SK-N-SH (cell line): ENCODE measurements at regions not wholly inside any gene's neighbourhood (a gene's known extent, or its start where the extent isn't known, plus 50 kb on each side); places are given as distances from the start of the nearest gene placed in this dataset.

ENCODE experiments used
- CTCF ChIA-PET: fragments of 300-600, 350-600 bp; formaldehyde crosslinking; extraction: SDS; loops from one replicate; lab custom pipeline; 2021; lab: Yijun Ruan, JAX
- POLR2A ChIA-PET: fragments of 350-600 bp; sonication (Branson Sonifier 250); formaldehyde crosslinking; extraction: SDS; loops from one replicate; lab custom pipeline; 2020; ENCODE audit warnings: antibody characterized with exemption, inconsistent platforms; lab: Yijun Ruan, JAX
- DNase-seq: peaks from one replicate; pipeline ENCODE4 v3.0.0; 2012
- H2AFZ ChIP-seq: fragments of 200-600 bp; sonication (generic); 2 replicates; pipeline ENCODE4 v1.8.1; 2016; ENCODE audit warnings: antibody characterized with exemption, mild to moderate bottlenecking, low read depth
- H3F3A ChIP-seq: fragments of 200-600 bp; sonication (generic); replicated peaks from 2 replicates; pipeline ENCODE3; 2016; ENCODE audit warnings: antibody characterized with exemption, mild to moderate bottlenecking; ENCODE audit not compliant: insufficient read depth
- H3K27ac ChIP-seq, 2 experiments: fragments of 200-500 bp in 1 of 2; fragments of 200-600 bp in 1 of 2; sonication (Bioruptor generic) in 1 of 2; sonication (generic), shearing (Covaris generic) in 1 of 2; 2 replicates each; pipeline versions ENCODE4 v1.5.1 to v1.6.1; 2014 to 2016; ENCODE audit warnings: low read depth in 2 of 2, inconsistent platforms in 1 of 2, low read length in 1 of 2, mild to moderate bottlenecking in 1 of 2, mixed read lengths in 1 of 2
- H3K27me3 ChIP-seq: fragments of 200-600 bp; sonication (generic), shearing (Covaris generic); 2 replicates; pipeline ENCODE4 v1.6.1; 2016; ENCODE audit warnings: mixed run types; ENCODE audit not compliant: insufficient read depth
- H3K36me3 ChIP-seq, 2 experiments: fragments of 200-500 bp in 1 of 2; fragments of 200-600 bp in 1 of 2; sonication (Bioruptor generic) in 1 of 2; sonication (generic) in 1 of 2; replicated peaks in 1 of 2; 2 replicates each; pipeline versions ENCODE3 to v1.5.1; 2014 to 2016; ENCODE audit warnings: low read length in 1 of 2, mild to moderate bottlenecking in 1 of 2; ENCODE audit not compliant: insufficient read depth in 2 of 2, control insufficient read depth in 1 of 2
- H3K4me1 ChIP-seq, 2 experiments: fragments of 200-500 bp in 1 of 2; fragments of 200-600 bp in 1 of 2; sonication (Bioruptor generic) in 1 of 2; sonication (generic), shearing (Covaris generic) in 1 of 2; 2 replicates each; pipeline versions ENCODE4 v1.5.1 to v1.6.1; 2014 to 2016; ENCODE audit warnings: low read depth in 1 of 2, low read length in 1 of 2, mixed run types in 1 of 2; ENCODE audit not compliant: insufficient read depth in 2 of 2, control insufficient read depth in 1 of 2
- H3K4me2 ChIP-seq: fragments of 200-600 bp; sonication (generic), shearing (Covaris generic); 2 replicates; pipeline ENCODE4 v1.6.1; 2017; ENCODE audit warnings: mixed run types
- H3K4me3 ChIP-seq, 2 experiments: fragments of 200-500 bp in 1 of 2; fragments of 200-600 bp in 1 of 2; sonication (Bioruptor generic) in 1 of 2; sonication (generic), shearing (Covaris generic) in 1 of 2; 2 replicates each; pipeline versions ENCODE4 v1.5.1 to v1.8.1; 2014 to 2016; ENCODE audit warnings: low read depth in 2 of 2, inconsistent platforms in 1 of 2, low read length in 1 of 2, mild to moderate bottlenecking in 1 of 2, mixed read lengths in 1 of 2, moderate library complexity in 1 of 2
- H3K79me2 ChIP-seq: fragments of 200-600 bp; sonication (generic); 2 replicates; pipeline ENCODE4 v1.8.1; 2017; ENCODE audit warnings: mild to moderate bottlenecking; ENCODE audit not compliant: insufficient read depth
- H3K9ac ChIP-seq: fragments of 200-600 bp; sonication (generic); 2 replicates; pipeline ENCODE4 v1.6.1; 2017; ENCODE audit warnings: mixed run types
- H3K9me2 ChIP-seq: fragments of 200-600 bp; sonication (generic); 2 replicates; pipeline ENCODE4 v1.6.1; 2017; ENCODE audit warnings: mixed run types
- H3K9me3 ChIP-seq: fragments of 200-600 bp; sonication (generic); 2 replicates; pipeline ENCODE4 v1.6.1; 2017; ENCODE audit warnings: mixed run types, mild to moderate bottlenecking, moderate library complexity
- H4K20me1 ChIP-seq: fragments of 200-600 bp; sonication (generic); 2 replicates; pipeline ENCODE4 v1.6.1; 2017; ENCODE audit warnings: mild to moderate bottlenecking, mixed run types; ENCODE audit not compliant: insufficient read depth
- ELF1 ChIP-seq: IDR thresholded peaks from 2 replicates; pipeline ENCODE4 v1.4.0; 2012
- EZH2phosphoT487 ChIP-seq: fragments of 200-600 bp; sonication (generic); IDR thresholded peaks from 2 replicates; pipeline ENCODE4 v1.6.1; 2017; ENCODE audit warnings: low read depth, mixed run types, mild to moderate bottlenecking, antibody characterized with exemption, moderate library complexity, borderline replicate concordance
- GABPA ChIP-seq: IDR thresholded peaks from 2 replicates; pipeline ENCODE4 v1.4.0; 2012; ENCODE audit warnings: low read depth, mild to moderate bottlenecking
- GATA2 ChIP-seq: sonication (generic); formaldehyde crosslinking; IDR thresholded peaks from 2 replicates; pipeline ENCODE4 v1.5.0; 2020; ENCODE audit warnings: mild to moderate bottlenecking, missing genetic modification reagents
- JUND ChIP-seq: IDR thresholded peaks from 2 replicates; pipeline ENCODE4 v1.4.0; 2012
- MXI1 ChIP-seq: IDR thresholded peaks from 2 replicates; pipeline ENCODE4 v1.6.1; 2012; ENCODE audit warnings: mild to moderate bottlenecking, low read depth, low read length, improper control_type of control experiment
- RAD21 ChIP-seq: IDR thresholded peaks from 2 replicates; pipeline ENCODE4 v1.6.1; 2012; ENCODE audit warnings: mild to moderate bottlenecking, low read length
- RFX5 ChIP-seq: IDR thresholded peaks from 2 replicates; pipeline ENCODE4 v1.6.1; 2012; ENCODE audit warnings: mild to moderate bottlenecking, improper control_type of control experiment, low read length
- SIN3A ChIP-seq: IDR thresholded peaks from 2 replicates; pipeline ENCODE4 v1.6.1; 2012; ENCODE audit warnings: low read depth, mild to moderate bottlenecking, low read length, moderate library complexity, borderline replicate concordance
- SMC3 ChIP-seq: IDR thresholded peaks from 2 replicates; pipeline ENCODE4 v1.6.1; 2012; ENCODE audit warnings: low read depth, low read length, improper control_type of control experiment
- TAF1 ChIP-seq: IDR thresholded peaks from 2 replicates; pipeline ENCODE4 v1.6.1; 2012; ENCODE audit warnings: low read depth, mild to moderate bottlenecking, low read length, moderate library complexity, borderline replicate concordance
- TCF12 ChIP-seq: IDR thresholded peaks from 2 replicates; pipeline ENCODE4 v1.4.0; 2012
- TEAD4 ChIP-seq: IDR thresholded peaks from 2 replicates; pipeline ENCODE4 v1.4.0; 2012; ENCODE audit warnings: mild to moderate bottlenecking, borderline replicate concordance; ENCODE audit not compliant: insufficient read depth
- WGBS: methylation state at CpG from one replicate; pipeline ENCODE4 v1.1.6; 2017; ENCODE audit warnings: low lambda C conversion rate; 5-methylcytosine and 5-hydroxymethylcytosine counted together
- TF ChIP-seq, protein P1 (sequence below): fragments of 150-350 bp; IDR thresholded peaks from 2 replicates; pipeline ENCODE4 v1.6.1; 2017; ENCODE audit warnings: antibody characterized with exemption, low read length, low read depth, borderline replicate concordance
- TF ChIP-seq, protein P2 (sequence below): IDR thresholded peaks from 2 replicates; pipeline ENCODE4; 2012
- TF ChIP-seq, protein P3 (sequence below): IDR thresholded peaks from 2 replicates; pipeline ENCODE4 v1.4.0; 2012; ENCODE audit warnings: low read depth
- TF ChIP-seq, protein P4 (sequence below): IDR thresholded peaks from 2 replicates; pipeline ENCODE4 v1.4.0; 2012; ENCODE audit warnings: low read depth, borderline replicate concordance

DNA sequence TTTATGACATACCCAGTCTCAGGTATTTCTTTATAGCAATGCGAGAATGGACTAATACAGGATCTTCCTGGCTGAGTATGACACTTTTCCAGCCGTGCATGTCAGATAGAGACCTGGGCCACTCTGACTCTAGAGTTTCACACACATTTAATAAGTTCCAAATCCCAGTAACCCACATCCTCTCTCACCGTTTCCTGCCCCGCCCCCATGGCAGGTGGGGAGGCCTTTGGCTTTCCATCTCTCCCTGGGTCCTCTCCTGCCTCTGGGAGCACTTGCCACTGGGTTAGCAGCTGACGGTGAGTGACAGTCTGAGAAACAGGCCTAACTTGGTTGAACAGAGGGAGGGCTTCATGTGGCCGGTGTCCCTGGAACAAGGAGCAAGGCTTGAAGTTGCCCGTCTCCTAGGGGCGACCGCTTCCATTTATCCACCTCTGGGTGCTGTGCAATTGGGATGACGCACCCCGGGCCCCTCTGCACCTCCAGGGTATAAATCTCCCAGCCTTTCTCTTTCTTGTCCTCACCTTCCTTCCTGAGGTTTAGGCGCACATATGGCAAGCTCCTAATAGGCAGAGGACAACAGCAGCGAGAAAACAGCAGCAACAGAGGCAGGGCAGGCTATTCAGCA lies 152.7 kb upstream of the HDAC4 start (continued):
- TF ChIP-seq, protein P1, sequence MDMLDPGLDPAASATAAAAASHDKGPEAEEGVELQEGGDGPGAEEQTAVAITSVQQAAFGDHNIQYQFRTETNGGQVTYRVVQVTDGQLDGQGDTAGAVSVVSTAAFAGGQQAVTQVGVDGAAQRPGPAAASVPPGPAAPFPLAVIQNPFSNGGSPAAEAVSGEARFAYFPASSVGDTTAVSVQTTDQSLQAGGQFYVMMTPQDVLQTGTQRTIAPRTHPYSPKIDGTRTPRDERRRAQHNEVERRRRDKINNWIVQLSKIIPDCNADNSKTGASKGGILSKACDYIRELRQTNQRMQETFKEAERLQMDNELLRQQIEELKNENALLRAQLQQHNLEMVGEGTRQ = no peak
- TF ChIP-seq TEAD4 (no peak), TCF12 (no peak), RFX5 (no peak), SMC3 (no peak), MXI1 (no peak), TAF1 (no peak), SIN3A (no peak), GATA2 (CRISPR knock-in tag) (no peak), RAD21 (no peak)
- TF ChIP-seq, protein P2, sequence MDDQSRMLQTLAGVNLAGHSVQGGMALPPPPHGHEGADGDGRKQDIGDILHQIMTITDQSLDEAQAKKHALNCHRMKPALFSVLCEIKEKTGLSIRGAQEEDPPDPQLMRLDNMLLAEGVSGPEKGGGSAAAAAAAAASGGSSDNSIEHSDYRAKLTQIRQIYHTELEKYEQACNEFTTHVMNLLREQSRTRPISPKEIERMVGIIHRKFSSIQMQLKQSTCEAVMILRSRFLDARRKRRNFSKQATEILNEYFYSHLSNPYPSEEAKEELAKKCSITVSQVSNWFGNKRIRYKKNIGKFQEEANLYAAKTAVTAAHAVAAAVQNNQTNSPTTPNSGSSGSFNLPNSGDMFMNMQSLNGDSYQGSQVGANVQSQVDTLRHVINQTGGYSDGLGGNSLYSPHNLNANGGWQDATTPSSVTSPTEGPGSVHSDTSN = no peak
- TF ChIP-seq, protein P3, sequence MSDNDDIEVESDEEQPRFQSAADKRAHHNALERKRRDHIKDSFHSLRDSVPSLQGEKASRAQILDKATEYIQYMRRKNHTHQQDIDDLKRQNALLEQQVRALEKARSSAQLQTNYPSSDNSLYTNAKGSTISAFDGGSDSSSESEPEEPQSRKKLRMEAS = no peak

DNA sequence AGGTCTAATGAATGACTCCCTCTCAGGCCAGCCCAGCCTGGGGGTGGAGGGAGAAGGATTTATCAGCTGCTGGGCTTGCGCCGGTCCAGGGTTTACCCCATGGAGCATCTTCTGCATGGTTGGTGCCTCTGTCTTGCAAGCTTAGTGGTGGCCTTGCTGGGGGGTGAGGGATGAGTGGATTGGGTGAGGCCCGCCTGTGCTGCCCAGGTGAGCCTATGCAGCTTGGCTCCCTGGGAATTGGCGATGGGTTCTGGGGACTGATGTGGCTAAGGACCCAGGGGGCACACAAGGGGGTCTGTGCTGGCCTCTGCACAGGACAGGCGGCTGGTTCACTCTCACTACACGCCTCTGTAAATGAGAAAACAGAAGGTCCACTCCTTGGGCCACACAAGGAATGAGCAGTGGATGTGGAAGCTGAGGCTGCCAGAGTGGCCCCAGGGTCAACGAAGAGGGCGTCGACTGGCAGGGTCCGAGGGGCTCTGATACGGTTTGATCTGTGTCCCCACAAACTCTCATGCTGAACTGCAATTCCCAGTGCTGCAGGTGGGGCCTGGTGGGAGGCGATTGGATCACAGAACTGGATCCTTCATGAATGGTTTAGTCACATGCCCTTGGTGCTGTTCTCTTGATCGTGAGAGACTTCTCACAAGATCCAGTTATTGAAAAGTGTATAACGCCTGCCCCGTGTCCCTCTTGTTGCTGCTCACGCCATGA lies 151.6 kb upstream of the HDAC4 start:
- no peak for DNase-seq
- Histone ChIP-seq H3K4me1 (no peaks in the 10 kb centered on the region; a peak in 1 of 4 replicates), H2AFZ (no peak overlapping the region), H3K27me3 (no peaks in the 10 kb centered on the region), H3F3A (no peaks in the 10 kb centered on the region), H4K20me1 (no peaks in the 10 kb centered on the region), H3K36me3 (no peaks in the 10 kb centered on the region), H3K4me2 (no peak overlapping the region), H3K9me3 (no peaks in the 10 kb centered on the region), H3K4me3 (no peak overlapping the region), H3K27ac (no peak overlapping the region), H3K79me2 (no peaks in the 10 kb centered on the region), H3K9me2 (no peaks in the 10 kb centered on the region), H3K9ac (no peak overlapping the region)
- CTCF ChIA-PET = no interaction called here
- POLR2A ChIA-PET = interaction anchor here (0.8 kb wide), 1 partner anchor 9 kb away, joined by 3 read pairs; no protein-coding TSS in a partner anchor
- no peak for TF ChIP-seq RFX5
- 57% methylated on average over 14 of the region's 16 CpGs for WGBS

DNA sequence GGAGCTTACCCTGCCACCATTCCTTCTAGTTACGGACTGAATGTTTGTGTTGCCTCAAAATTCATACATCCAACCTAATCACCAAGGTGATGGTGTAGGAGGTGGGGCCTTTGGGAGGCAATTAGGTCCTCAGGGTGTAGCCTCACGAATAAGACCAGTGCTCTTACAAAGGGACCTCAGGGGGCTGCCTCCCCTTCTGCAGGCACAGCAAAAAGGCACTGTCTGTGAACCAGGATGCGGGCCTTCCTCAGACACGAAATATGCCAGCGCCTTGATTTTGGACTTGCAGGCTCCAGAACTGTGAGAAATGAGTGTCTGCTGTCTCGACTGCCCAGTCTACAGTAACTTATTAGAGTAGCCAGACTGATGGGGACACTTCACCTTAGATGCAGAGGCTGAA lies 150.4 kb upstream of the HDAC4 start:
- H3K27me3 ChIP-seq = no peaks in the 10 kb centered on the region
- H3K36me3 ChIP-seq = no peaks in the 10 kb centered on the region
- no peak overlapping the region for H3K27ac ChIP-seq
- H3K9me2 ChIP-seq = no peaks in the 10 kb centered on the region
- no peak for DNase-seq
- ChIA-PET CTCF (no interaction called here), POLR2A (interaction anchor here (0.6 kb wide), 1 partner anchor 11 kb away, joined by 3 read pairs; no protein-coding TSS in a partner anchor)
- no peak overlapping the region for H2AFZ ChIP-seq
- 18% methylated on average over 6 of the region's 6 CpGs for WGBS
- H3K4me1 ChIP-seq = no peaks in the 10 kb centered on the region; a peak in 1 of 4 replicates
- no peak overlapping the region for H3K4me3 ChIP-seq
- no peak for TF ChIP-seq ELF1
- no peak for TF ChIP-seq GATA2 (CRISPR knock-in tag)
- TF ChIP-seq TCF12 = no peak
- no peak for TF ChIP-seq SMC3
- TF ChIP-seq, protein P4, sequence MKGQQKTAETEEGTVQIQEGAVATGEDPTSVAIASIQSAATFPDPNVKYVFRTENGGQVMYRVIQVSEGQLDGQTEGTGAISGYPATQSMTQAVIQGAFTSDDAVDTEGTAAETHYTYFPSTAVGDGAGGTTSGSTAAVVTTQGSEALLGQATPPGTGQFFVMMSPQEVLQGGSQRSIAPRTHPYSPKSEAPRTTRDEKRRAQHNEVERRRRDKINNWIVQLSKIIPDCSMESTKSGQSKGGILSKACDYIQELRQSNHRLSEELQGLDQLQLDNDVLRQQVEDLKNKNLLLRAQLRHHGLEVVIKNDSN = no peak
- no peak for TF ChIP-seq JUND
- TF ChIP-seq EZH2phosphoT487 = no peak
- TF ChIP-seq GABPA = no peak
- H4K20me1 ChIP-seq = no peaks in the 10 kb centered on the region
- H3K4me2 ChIP-seq = no peak overlapping the region
- H3K9me3 ChIP-seq = no peaks in the 10 kb centered on the region
- no peaks in the 10 kb centered on the region for H3K79me2 ChIP-seq
- no peak overlapping the region for H3K9ac ChIP-seq
- no peaks in the 10 kb centered on the region for H3F3A ChIP-seq
